Fibroblast of skin of left quadriceps (primary cell): ENCODE measurements at regions not wholly inside any gene's neighbourhood (a gene's known extent, or its start where the extent isn't known, plus 50 kb on each side); places are given as distances from the start of the nearest gene placed in this dataset.

Source experiments
- DNase-seq, 2 experiments: peaks; one replicate each; pipeline ENCODE4 v3.0.0-alpha.2; 2013; ENCODE audit warnings: low read depth in 2 of 2

DNA sequence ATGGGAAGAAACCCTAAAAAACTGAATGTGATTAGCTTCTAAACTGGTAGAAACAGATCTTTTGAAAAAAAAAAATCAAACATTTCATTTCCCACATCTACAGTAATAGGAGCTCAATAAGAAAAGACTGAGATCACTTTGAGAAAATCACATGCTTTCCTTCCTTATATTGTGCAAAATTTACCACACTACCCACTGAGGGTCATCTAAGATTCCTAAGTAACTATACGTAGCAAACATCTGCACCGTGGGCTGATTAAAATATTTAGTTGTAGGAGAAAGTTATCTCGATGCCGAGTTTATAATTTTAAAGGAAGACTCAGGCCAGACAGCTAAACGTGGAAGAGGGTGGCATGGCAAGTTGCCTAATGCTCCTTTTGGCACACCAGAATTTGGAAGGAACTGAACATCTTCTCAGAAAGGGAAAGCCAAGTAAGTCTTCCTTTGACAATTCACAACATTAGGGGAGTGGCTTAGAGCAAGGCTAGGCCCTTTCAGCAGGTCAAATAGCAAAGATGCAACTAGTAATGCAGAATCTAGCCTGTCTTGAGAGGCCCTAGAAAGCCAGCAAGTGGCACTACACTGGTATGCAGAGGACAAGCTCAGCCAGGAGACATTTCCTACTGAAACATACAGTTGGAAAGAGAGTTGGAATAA lies 128.0 kb downstream of the TMA16 start:
- no peak for DNase-seq

DNA sequence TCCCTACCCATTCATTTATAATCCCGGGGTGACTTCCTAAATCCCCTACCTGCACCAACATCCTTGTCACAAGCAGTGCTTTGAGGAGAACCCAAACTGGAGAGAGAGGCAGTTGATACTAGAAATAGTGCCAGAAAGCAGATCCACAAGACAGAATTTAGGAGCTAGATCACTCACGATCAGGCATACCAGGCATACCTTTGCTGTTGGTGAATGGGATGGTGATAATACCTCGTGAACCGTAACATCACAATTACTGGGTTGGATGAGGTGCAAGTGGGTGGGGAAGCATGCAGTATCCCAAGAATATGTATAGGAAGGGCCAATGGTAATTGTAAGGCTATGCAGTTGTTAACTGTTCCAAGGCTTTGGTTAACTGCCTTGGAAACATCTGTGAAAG lies 129.3 kb downstream of the TMA16 start:
- DNase-seq, result no peak

DNA sequence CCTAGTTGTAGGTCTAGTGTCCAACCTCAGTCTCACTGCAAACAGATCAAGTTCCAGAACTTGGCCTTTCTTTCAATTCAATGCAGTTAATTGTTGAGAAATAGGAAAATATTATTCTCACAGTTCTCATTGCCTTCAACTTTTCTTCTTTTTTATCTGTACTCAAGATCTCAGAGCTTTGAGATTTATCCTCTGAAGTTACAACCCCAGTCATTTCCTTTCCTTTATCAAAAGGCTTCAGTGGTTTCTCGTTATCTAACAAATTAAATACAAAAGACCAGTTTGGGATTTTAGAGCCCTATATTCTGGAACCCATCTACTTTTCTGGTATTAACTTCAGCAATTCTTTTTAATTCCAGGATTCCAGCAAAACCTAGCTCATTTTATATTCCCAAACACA lies 130.2 kb downstream of the TMA16 start:
- no peak for DNase-seq

DNA sequence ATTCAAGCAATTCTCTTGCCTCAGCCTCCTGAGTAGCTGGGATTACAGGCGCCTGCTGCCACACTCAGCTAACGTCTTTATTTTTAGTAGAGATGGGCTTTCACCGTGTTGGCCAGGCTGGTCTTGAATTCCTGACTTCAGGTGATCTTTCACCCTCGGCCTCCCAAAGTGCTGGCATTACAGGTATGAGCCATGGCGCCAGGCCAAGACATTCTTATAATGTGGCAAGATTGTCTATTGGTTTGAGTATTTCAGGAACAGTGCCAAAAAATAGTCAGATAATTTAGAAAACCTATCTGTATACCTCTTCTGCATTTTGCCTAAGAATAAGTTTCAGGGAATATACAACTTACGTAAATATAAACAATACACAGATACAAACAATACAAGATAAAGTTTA lies 136.8 kb downstream of the TMA16 start:
- no peak for DNase-seq

DNA sequence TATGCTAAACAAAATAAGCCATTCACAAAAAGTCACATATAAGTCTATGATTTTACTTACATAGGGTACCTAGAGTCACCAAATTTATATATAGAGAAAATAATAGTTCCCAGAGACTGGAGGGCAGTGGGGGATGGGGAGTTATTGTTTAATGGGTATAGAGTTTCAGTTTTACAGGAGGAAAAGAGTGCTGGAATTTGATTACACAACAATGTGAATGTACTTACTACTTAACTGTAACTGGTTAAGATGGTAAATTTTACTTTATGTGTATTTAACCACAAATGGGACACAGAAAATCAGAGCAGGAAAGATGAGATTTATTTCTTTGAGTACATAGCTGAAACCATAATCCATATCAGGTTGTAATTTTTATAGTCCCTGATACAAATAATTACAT lies 144.4 kb downstream of the TMA16 start:
- DNase-seq, result no peak

DNA sequence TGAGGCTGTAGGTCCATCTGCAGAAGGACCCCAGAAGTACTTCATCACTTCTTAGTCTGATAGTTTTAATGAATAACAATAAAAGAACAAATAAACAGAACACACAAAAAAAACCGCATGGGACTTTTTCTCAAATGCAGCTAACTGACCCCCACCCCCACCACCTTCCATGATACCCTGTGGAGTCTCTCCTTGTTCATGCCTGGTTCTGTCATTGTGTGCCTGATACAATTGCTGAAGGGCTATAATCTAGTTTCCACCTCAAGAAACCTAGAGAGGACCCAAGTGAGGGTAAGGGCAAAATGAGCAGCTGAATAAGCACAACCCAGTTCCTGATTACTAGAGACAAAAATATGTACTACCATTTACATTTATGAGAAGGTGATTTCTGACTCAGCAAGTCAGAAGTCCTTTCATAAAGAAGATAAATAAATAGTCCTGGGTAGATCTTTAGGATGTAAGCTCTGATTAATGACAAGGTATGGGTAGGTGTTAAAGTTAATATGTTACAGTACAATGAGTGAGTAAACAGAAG lies 155.1 kb downstream of the TMA16 start:
- no peak for DNase-seq

DNA sequence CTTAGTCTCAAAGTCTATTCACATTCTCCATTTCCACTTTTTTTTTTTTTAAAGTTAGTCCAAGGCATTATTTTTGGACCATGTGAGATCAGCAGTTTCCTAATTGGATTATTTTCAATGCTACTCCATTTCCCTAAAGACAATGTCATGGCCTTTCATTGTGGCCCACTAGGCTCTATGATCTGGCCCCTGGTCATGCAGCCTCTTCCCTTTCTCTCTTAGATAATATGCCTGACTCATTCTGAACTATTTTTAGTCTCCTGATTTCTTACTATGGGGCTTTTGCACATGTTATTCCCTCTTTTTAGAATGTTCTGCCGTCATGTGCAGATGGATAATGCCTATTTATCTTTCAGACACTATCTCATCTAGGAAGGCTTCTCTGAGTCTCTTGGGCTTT lies 157.3 kb downstream of the TMA16 start:
- no peak for DNase-seq

DNA sequence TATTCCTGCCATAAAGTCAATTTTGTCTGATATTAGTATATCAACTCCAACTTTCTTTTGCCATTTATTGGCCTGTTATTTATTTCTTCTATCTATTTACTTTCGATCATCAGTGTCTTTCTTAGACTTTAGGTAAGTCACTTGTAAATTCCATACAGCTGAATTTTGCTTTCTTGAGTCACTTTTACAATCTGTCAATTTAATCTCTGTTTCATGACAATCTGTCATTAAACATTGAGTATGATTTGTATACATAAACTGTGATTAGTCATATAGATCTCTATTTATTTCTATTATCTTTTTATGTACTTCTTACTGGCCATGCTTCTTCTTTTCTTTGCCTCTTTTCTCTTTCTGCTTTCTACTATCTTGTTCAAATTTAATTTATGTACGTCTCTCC lies 160.1 kb downstream of the TMA16 start:
- DNase-seq, result no peak

DNA sequence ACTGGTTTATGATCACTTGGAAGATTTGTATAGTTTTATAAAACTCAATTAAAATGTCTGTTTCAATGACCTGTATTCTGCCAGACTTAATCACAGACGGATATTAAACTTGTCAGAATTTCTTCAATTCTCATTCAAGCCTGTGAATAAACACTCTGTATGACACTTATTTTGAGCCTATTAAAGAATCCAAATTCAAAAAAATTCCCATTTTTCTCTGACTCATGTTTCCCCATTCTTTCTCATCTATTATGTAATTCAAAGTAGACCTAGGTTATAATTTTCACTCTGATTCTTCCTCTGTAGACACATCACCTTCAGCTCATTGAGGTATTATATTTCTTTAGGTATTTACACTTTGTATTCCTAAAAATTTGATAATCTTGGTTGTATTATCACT lies 166.1 kb downstream of the TMA16 start:
- DNase-seq, result no peak

DNA sequence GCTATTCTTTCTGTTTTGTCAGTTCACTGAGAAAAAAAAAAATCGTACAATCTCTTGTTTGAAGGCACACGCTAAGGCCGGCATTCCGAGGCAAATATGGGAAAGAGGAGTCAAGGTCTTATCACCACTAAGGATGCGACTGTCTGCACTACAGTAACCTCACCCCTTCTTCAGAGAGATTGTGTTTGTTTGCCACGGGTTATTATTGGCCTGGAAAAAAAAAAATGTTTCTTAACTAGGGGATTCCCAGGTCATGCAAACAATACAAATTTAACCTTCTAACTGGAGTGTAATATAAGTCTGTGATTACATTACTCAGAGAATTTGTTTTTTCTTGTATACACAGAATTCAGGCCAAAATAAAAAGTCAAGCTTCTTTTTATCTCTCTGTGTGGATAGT lies 168.3 kb downstream of the TMA16 start:
- no peak for DNase-seq

DNA sequence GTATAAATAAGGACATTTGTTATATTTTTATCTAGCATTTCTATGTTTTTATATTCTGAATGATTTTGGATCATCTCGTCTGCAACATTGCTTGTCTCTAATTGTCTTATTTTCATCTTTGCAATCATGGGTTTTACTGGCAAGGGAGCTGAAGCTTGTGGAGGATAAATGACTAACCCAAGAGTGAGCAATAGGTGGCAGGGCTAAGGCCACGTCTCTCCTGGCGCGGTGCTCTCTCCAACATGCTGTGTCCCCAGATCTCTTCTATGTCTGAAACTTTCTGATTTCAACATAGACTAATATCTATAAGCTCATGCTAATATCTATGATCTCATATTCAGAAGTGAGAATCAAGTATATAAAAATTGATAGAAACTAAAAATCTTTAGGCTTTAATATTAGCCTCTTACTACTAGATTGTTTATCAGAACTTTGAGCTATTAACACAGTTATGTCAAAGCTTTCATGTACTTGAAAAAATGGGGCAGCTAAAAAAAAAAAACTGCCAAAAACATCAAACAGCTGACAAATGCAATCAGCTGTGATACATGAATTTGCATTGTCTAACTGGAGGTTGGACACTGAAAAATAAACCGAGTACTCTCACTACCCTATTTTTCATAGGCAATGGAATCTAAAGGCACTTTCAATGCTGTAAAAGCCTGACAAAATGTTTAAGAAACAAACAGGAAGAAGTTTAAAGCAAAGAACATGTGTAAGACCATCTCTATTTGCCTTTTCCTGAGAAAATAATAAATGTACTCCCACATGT lies 169.2 kb downstream of the TMA16 start:
- no peak for DNase-seq

DNA sequence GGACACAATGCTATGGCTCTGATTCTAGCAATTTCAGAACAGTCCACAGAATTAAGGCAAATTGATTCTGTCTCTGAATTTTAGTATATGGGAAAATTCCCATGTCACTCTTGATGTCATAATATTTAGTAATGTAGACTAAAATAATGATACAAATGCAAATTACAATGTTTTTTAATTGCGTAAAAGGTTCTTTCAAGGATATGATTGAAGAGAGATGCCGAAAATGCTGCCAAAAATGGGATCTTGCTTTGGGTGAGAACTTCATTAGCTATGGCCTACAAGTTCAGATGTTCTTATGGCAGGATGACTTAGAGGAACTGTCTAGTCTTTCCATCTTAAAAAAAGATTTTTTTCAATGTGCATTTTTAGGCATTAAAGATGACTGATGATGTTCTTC lies 170.6 kb downstream of the TMA16 start:
- no peak for DNase-seq

DNA sequence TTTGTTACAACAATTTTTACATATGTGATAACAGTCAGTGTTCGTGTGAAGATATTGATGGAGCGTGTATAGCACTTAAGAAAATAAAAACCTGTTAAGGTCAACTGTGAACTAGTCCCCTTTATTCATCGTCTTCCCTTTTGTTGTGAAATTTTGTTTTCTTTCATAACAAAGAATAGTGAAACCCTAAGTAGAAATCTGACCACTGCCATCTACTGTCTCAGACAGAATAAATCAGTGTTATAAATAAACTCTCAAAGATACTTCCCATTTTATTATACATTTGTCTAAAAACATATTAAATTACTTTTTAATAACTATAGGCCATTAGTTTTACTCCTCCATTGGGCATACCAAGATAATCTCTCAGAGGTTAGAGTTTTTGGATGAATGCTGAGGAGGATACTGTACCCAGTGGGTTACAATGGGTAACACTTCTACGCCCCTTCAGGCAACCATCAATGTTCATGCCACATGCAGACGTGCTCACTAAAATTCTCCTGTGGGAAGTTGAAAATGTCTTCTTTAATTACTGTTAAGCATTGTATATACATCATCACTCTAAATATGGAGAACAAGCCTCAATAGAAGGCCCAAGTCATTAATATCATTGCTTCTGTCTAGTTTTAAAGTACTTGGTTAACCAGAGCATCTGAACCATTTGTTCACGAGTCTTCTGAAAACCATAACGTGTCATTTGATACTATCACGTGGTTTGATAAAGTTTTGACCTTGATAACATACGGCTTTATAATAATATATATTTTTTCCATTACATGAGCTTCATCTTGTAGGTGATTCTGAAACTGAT lies 171.2 kb downstream of the TMA16 start:
- DNase-seq, result no peak

DNA sequence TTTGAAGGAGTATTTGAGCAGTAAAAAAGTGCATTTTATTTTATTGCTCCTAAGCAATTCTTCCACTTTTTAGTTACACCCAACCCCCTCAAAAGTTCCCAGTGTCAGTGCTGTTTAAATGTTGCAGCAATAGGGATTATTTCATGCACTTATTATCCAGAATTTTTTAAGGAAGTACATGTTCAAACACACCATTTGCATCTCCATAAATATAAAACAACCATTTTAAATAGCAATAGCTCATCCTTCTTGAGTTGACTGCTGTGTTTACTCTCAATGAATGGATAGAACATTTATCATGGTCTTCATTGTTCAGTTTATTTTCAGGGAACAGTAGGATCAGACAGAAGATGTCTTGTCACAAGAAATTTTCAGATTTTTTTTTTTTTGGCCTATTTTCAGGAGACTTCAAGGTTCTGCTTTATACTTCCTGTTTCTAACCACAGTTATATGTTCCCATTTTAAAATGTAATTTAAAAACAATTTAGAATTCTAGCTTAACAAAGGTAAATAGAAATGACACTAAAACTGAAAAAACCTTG lies 171.9 kb downstream of the TMA16 start:
- DNase-seq, result no peak

DNA sequence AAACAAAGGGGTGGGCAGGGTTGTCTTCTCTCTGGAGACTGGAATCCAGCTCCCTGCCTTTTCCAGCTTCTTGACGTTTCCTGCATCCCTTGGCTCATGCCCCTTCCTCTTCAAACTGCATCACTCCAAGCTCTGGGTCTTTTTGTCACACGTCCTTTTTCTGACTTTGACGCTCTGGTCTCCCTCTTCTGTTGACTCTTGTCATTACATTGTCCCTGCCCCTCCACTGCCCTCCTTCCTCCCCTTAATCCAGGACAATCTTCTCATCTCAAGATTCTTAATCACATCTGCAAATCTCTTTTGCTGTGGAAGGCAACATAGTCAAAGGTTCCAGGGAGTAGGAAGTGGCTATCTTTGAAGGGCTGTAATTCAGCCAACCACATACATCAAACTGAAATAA lies 178.3 kb downstream of the TMA16 start:
- DNase-seq, result no peak

DNA sequence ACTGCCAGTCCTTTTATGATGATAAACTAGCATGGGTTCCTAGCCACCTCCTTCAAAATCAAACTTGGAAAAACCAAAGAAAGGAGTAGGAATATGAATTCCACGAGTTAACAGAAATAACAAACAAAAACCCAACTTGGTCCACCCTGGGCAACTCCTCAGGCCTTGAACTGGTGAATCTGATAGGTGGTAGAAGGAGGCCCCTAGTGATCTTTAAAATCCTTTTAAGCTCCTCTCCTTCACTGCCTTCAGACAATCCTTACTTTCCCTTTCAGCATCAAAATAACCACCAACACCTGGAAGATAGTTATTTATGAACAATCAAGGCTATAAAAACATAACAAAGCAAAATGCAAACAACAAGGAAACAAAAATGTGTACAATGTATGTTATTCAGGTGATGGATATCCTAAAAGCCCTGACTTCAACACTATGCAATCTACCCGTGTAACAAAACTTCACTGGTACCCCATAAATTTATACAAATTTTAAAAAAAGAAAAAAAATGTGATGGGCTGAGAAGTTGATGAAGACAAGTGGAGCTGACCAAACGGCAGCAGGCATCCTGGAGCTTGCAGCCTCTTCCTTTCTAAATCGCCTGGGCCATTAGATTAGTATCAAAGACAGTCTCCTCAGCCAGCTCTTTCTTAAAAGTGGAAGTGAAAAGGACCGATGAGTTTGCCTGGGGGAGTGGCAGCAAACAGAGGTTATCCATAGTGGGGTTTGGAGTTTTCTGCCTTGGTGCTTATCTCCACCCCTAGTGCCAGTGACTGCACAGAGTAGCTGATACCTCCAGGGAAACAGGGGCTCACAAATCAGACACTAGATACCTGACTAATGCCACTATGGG lies 179.6 kb downstream of the TMA16 start:
- DNase-seq, result no peak

DNA sequence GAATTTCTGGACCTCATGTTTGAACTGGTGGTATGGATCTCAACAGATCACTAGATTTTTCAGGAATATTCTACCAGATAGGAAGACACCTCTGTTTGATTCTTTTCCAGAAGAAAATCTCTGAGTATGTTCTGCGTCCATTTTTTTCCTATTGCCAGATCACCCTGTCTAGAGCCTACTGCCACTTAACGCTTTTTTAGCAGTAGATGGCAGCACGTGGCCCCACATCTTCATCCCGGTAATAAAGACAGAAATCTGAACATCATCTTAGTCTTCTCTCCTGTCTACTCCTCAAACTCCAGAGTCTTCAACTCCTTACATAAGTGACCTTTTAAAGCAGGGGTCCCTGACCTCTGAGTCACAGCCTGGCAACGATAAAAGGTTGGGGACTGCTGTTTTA lies 184.7 kb downstream of the TMA16 start:
- no peak for DNase-seq

DNA sequence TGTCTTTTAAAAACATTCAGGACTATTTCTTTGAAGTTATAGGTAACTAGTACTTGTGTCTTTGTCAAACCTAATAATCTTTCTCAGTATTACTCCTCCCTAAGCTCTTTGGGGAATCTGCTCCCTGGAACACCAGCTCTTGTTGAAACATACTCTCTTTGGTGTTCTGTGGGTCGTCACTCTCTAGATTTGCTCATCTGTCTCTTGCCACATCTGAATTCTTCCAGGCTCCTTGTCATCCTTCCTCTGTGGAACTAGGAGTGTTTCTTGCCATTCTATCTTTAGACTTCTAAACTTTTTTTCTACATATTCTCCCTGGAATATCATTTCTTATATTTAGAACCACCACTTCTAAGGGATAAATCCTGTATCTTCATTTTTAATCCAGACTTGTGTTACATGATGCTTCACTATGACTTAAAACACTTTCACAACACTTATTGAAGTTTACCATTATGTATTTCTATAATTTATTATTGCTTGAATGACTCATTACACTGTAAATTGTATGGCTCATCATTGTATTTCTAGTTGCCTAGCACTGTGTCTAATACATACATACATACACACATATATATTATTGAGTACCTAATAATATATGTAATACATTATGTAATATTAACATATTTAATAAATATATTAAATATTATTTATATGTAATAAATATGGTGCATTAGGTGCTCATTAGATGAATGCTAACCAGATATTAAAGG lies 186.1 kb downstream of the TMA16 start:
- DNase-seq, result no peak

DNA sequence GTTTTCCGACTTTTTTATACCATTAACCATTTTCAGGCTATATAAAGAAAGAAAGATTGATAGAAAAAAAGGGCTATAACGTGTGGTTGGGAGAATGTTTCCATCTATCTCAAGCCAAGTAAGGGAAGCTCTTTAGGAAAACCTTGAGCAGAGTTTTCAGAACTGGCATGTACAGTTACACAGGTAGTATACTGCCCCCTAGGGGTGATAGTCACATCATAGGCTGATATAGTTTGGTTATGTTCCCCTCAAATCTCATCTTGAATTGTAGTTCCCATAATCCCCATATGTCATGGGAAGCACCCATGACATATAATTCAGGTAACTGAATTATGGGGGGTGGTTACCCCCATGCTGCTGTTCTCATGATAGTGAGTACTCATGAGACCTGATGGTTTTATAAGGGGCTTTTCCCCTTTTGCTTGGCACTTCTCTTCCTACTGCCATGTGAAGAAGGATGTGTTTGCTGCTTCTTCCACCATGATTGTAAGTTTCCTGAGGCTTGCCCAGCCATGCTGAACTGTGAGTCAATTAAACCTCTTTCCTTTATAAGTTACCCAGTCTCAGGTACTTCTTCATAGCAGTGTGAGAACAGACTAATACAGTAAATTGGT lies 186.8 kb downstream of the TMA16 start:
- DNase-seq, result no peak

DNA sequence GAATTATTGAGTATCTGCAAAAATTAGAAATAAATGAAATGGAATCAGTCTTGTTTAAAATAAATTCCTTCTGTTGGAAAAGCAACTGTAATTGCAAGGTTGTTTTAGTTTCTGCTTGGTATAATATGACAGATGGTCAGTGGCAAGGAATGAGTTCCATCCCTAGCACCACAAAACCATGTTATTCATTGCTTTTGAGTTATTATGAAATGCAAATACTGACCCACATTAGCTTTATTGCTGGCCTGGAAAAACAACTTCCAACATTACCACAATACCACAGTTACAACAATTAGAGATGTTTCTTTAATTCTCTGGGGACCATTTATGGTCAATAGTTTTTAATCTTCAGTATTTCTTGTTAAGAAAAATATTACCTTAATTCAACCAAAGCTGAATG lies 194.4 kb downstream of the TMA16 start:
- no peak for DNase-seq
